Activated CD4-positive, alpha-beta memory T cell treated with anti-CD3 and anti-CD28 coated beads for 36 hours (primary cell): ENCODE measurements at regions not wholly inside any gene's neighbourhood (a gene's known extent, or its start where the extent isn't known, plus 50 kb on each side); places are given as distances from the start of the nearest gene placed in this dataset.

Experiments used
- CTCF ChIA-PET: fragments of 350-600 bp; sonication (Branson Sonifier 250); formaldehyde crosslinking; loops from one replicate; lab custom pipeline; 2021; ENCODE audit warnings: antibody characterized with exemption, inconsistent platforms; lab: Charles Lee
- POLR2A ChIA-PET: fragments of 350-600 bp; sonication (Branson Sonifier 250); formaldehyde crosslinking; loops from one replicate; lab custom pipeline; 2021; ENCODE audit warnings: antibody characterized with exemption; lab: Charles Lee
- DNase-seq: peaks from one replicate; pipeline ENCODE4 v3.0.0-alpha.2; 2020
- H3K27ac Mint-ChIP-seq: one replicate; pipeline ENCODE4 v1.8.0; 2021; ENCODE audit warnings: mixed read lengths
- H3K27me3 Mint-ChIP-seq: one replicate; pipeline ENCODE4 v1.8.0; 2021; ENCODE audit warnings: mixed read lengths
- H3K36me3 Mint-ChIP-seq: one replicate; pipeline ENCODE4 v1.8.0; 2021; ENCODE audit warnings: mixed read lengths
- H3K4me1 Mint-ChIP-seq: one replicate; pipeline ENCODE4 v1.8.0; 2021; ENCODE audit warnings: low read depth, mixed read lengths
- H3K4me3 Mint-ChIP-seq: one replicate; pipeline ENCODE4 v1.8.0; 2021; ENCODE audit warnings: mild to moderate bottlenecking, mixed read lengths
- H3K9me3 Mint-ChIP-seq: one replicate; pipeline ENCODE4 v1.8.0; 2021; ENCODE audit warnings: mixed read lengths
- intact Hi-C: fragments of 100-400 bp; cut with micrococcal nuclease; formaldehyde crosslinking; loops from one replicate; pipeline ENCODE4 v1.15.1; 2023

DNA sequence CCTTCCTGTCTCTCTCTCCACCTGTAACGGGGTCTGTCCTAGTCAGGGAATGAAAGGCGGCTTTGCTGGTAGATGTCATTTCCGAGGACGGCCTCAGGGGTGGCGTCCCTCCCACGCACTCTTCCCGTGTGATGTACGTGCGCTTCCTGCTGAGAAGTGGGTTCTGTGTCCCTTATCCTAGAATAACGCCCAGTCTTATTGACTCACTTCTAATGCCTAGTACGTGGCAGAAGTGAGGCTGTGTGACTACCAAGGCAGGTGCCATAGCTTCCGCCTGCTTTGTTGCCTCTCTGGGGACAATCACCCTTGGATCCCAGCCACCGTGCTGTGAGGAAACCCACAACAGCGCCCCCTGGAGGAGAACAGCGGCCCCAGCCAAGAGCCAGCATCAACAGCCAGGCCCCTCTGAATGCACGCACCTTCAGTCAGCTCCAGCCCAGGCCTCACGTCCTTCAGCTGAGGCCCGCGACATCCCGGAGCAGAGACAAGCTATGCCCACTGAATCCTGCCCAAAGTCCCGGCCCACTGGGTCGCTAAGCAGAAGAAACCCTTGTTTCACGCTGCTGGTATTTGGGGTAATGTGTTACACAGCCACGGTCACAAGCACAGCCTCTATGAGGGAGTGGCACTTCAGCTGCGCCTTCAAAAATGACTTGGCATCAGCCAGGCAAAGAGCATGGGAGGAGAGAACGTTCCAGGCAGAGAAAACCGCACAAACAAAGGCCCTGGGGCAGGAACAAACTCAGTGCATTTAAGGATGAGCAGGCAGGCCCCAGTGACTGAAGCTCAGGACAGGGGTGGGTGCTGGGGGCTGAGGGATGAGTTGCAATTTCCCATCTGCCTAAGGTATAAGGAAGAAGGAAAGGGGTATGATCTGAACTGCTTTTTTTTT is 224.2 kb downstream of the NFATC2 start:
- CTCF ChIA-PET, result interaction anchor here (0.7 to 3.8 kb wide), 12 partner anchors 9 to 337 kb away, joined by 3 to 48 read pairs (median 3); no protein-coding TSS in a partner anchor
- Mint-ChIP-seq H3K9me3 (peaks cover 3% of the 10 kb centered on the region), H3K4me1 (peaks cover 2% of the 10 kb centered on the region), H3K27me3 (no peaks in the 10 kb centered on the region), H3K4me3 (no peak overlapping the region), H3K36me3 (no peaks in the 10 kb centered on the region), H3K27ac (no peak overlapping the region)
- POLR2A ChIA-PET, result interaction anchor here (1.2 kb wide), 1 partner anchor 9 kb away, joined by 3 read pairs; no protein-coding TSS in a partner anchor
- intact Hi-C loops, result no loop called here
- DNase-seq, result peak; percentile 76

DNA sequence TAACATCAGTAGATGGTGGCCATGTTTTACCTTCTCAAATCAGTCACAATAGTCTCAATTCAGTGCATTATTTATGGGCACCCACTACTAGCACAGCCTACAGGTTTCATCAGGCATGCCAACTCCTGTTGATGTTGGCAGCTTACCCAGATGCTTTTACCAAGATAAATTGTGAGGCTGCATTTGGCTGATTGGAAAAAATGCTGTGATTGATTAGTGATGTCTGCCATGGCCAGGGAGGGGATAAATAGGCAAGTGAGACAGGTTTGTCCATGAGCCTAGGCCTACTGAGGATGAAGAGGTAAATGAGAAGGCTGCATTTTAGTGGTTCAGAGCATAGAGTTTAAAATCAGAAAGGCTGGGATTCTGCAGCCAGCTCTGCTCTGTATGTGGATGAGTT is 227.1 kb downstream of the NFATC2 start:
- POLR2A ChIA-PET, result no interaction called here
- DNase-seq, result no peak
- Mint-ChIP-seq H3K27ac (no peak overlapping the region), H3K9me3 (peaks cover 3% of the 10 kb centered on the region), H3K27me3 (no peaks in the 10 kb centered on the region), H3K4me1 (peaks cover 2% of the 10 kb centered on the region), H3K4me3 (no peak overlapping the region), H3K36me3 (no peaks in the 10 kb centered on the region)
- intact Hi-C loops, result no loop called here
- CTCF ChIA-PET, result interaction anchor here (1.7 to 3.8 kb wide), 2 partner anchors 11 to 325 kb away, joined by 5 to 48 read pairs; no protein-coding TSS in a partner anchor

DNA sequence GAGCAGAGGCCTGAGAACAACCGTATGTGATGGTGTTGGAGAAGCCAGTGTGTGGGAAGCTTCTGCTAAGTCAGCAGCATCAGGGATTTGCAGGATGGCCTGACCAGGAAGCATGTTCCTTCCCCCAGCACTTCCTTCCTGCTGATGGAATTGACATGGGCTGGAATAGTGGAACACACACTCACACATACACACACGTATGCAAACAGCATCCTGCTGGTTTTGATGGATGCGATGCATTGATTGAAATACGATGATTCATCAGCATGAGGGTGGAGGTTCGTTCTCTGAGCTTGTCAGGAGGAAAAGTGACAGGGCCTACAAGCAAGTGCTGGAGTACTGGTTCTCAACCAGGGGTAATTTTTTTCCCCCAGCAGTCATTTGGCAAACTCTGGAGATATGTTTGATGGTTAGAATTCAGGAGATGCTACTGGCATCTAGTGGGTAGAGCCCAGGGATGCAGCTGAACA is 229.1 kb downstream of the NFATC2 start:
- no peaks in the 10 kb centered on the region for H3K36me3 Mint-ChIP-seq
- H3K4me3 Mint-ChIP-seq, result no peak overlapping the region
- ChIA-PET POLR2A (no interaction called here), CTCF (interaction anchor here (1.7 to 1.8 kb wide), 3 partner anchors 11 to 332 kb away, joined by 7 to 11 read pairs (median 8); no protein-coding TSS in a partner anchor)
- H3K27me3 Mint-ChIP-seq, result peaks cover 2% of the 10 kb centered on the region
- H3K9me3 Mint-ChIP-seq, result peaks cover 3% of the 10 kb centered on the region
- H3K27ac Mint-ChIP-seq, result no peak overlapping the region
- DNase-seq, result no peak
- H3K4me1 Mint-ChIP-seq, result peaks cover 2% of the 10 kb centered on the region
- intact Hi-C loops, result no loop called here

DNA sequence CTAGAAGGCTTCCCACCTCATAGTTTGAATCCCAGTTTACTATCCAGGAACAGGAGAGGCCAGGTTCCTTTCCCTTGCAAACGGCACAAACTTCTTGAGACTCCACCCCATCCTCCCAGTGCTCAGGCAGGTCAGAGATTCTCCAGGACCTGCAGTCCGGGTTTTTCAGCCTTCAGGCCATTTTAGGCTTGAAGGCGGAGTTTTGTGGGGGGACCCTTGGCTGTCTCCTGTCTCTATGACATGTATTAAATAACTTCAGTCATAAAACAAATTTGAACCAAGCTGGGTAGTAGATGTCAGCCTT is 230.1 kb downstream of the NFATC2 start:
- CTCF ChIA-PET, result no interaction called here

DNA sequence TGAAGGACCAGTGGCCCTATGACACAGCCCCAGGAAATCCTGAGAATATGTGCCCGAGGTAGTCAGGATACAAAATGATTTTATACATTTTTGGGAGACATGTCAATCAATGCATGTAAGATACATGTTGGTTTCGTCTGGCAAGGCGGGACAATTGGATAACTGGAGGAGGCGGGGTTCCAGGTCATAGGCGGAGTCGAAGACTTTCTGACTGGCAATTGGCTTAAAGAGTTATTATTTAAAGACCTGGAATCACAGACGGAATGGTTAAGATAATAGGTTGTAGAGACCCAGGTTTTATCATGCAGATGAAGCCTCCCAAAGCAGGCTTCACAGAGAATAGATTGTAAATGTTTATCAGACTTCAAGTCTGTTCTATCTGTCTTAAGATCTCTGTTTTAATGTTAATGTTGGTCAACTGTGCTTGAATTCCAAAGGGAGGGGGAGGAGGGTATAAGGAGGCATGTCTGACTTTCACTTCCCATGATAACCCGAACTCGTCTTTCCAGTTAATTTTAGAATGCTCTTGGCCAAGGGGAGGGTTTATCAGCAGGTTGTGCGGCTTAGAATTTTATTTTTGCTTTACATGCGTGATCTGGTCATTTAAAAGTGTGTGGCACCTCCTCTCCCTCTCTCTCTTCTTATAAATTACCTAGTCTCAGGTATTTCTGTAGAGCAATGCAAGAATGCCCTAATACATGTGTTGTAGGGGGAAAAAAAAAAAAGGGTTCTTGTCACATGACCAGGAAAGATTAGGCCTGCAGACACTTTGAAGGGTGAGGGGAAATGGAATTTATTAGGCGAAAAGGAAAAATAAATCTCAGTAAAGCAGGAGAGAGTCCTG is 230.7 kb downstream of the NFATC2 start:
- CTCF ChIA-PET, result interaction anchor here (7.0 to 13.4 kb wide), 2 partner anchors 16 to 324 kb away, joined by 45 to 397 read pairs; no protein-coding TSS in a partner anchor
- intact Hi-C loops, result no loop called here
- H3K9me3 Mint-ChIP-seq, result peaks cover 3% of the 10 kb centered on the region
- H3K4me3 Mint-ChIP-seq, result no peak overlapping the region
- no peaks in the 10 kb centered on the region for H3K36me3 Mint-ChIP-seq
- H3K4me1 Mint-ChIP-seq, result no peaks in the 10 kb centered on the region
- POLR2A ChIA-PET, result no interaction called here
- H3K27me3 Mint-ChIP-seq, result peaks cover 3% of the 10 kb centered on the region
- DNase-seq, result no peak
- no peak overlapping the region for H3K27ac Mint-ChIP-seq

More for the DNA sequence above, 230.1 kb downstream of the NFATC2 start:
- no peak overlapping the region for H3K4me3 Mint-ChIP-seq
- DNase-seq, result no peak
- peaks cover 2% of the 10 kb centered on the region for H3K27me3 Mint-ChIP-seq
- H3K4me1 Mint-ChIP-seq, result no peaks in the 10 kb centered on the region
- H3K27ac Mint-ChIP-seq, result no peak overlapping the region
- H3K9me3 Mint-ChIP-seq, result peaks cover 3% of the 10 kb centered on the region
- no peaks in the 10 kb centered on the region for H3K36me3 Mint-ChIP-seq
- POLR2A ChIA-PET, result no interaction called here
- intact Hi-C loops, result no loop called here

DNA sequence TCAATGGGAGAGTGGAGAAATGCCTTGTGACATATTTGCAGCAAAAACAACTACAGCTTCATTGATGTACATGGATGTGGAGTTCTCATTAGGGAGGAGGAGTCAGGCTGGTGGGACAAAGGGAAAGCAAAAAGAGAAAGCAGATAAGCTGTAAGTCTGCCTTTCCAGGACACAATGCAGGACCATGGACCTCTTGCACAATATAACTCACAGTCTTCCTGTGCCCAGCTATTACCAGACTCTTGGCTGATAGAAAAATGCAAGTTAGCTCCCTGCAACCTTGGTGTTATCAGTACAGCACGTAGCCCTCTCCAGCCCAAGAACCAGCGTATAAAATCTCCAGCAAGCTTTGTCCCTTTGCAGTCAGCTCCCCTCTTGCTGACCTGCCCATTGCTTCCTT is 232.3 kb downstream of the NFATC2 start:
- Mint-ChIP-seq H3K27ac (no peak overlapping the region), H3K4me3 (no peak overlapping the region), H3K4me1 (no peaks in the 10 kb centered on the region), H3K36me3 (no peaks in the 10 kb centered on the region), H3K27me3 (peaks cover 4% of the 10 kb centered on the region), H3K9me3 (no peaks in the 10 kb centered on the region)
- DNase-seq, result no peak
- intact Hi-C loops, result no loop called here
- ChIA-PET POLR2A (interaction anchor here (1.0 to 1.2 kb wide), 2 partner anchors 8 to 323 kb away, joined by 3 read pairs; no protein-coding TSS in a partner anchor), CTCF (interaction anchor here (3.8 to 13.4 kb wide), 4 partner anchors 7 to 323 kb away, joined by 19 to 397 read pairs (median 36); no protein-coding TSS in a partner anchor)

DNA sequence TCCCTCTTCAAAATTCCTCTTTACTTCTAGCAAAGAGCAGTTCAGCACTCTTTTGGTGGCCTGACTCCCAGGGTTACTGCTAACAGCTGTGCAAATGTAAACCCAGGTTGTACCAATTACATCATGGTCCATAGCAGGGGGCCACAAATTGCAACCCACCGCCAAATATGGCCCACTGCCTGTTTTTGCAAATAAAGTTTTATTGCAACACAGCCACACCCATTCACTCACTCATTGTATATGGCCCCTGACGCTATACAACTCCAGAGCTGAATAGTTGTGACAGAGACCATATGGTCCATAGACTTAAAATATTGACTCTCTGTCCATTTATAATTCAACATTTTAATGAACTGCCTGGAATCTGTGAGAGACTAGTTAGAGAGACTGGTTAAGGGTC is 233.4 kb downstream of the NFATC2 start:
- Mint-ChIP-seq H3K4me1 (no peaks in the 10 kb centered on the region), H3K9me3 (peaks cover 2% of the 10 kb centered on the region), H3K4me3 (no peak overlapping the region), H3K27ac (no peak overlapping the region), H3K36me3 (no peaks in the 10 kb centered on the region), H3K27me3 (peaks cover 6% of the 10 kb centered on the region)
- no peak for DNase-seq
- intact Hi-C loops, result no loop called here
- ChIA-PET POLR2A (interaction anchor here (1.0 kb wide), 1 partner anchor 9 kb away, joined by 3 read pairs; no protein-coding TSS in a partner anchor), CTCF (interaction anchor here (1.4 to 13.4 kb wide), 10 partner anchors 8 to 515 kb away, joined by 3 to 397 read pairs (median 11); partner anchors contain the start of gene BCAS4)

DNA sequence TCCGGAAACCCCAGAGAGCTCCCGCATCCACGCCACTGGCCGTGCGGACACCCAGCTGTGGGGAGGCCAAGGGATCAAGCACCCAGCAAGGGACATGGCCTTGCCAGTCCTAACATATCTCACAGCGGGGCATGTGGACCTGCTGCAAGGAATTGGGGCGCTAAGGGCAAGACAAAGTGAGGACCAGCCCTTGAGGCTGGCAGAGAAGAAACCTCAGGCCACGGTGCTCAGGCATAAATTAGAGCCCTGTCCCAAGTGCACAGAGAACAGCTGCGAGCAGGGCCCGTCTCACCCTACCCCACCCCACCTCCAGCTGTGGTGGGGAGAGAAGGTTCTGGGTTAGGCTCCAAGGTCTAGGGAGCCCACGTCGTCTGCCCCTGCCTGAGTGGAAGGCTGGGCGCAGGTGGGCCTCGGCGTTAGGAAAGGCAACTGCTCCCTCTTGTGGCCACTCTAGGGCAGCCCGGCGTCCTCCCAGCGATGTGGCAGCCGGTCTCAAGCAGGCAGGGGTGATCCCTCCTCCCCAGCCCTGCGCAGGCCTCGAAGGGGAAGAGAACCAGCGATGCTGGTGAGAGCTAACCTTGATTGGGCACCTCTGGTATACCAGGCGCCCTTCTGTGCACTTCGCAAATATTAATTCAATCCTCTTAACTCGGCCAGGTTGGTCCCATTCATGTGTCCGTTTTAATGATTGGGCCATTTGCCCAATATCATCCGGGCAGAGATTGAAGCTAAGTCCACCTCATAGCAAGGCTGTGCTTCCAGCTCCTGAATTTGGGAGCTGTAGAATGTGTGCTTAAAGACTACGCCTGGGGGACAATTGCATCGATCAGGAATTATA is 235.8 kb downstream of the NFATC2 start:
- DNase-seq, result peak; percentile 81
- CTCF ChIA-PET, result interaction anchor here (0.6 to 13.4 kb wide), 32 partner anchors 11 to 516 kb away, joined by 3 to 397 read pairs (median 3); partner anchors contain the start of gene BCAS4
- Mint-ChIP-seq H3K9me3 (peaks cover 5% of the 10 kb centered on the region), H3K36me3 (no peaks in the 10 kb centered on the region), H3K4me1 (no peaks in the 10 kb centered on the region), H3K27ac (no peak overlapping the region), H3K4me3 (no peak overlapping the region), H3K27me3 (peaks cover 6% of the 10 kb centered on the region)
- intact Hi-C loops, result loop anchor here (1.0 to 2.0 kb wide), 3 partner anchors 86 to 512 kb away; no protein-coding TSS in a partner anchor
- POLR2A ChIA-PET, result interaction anchor here (0.5 kb wide), 1 partner anchor 273 kb away, joined by 3 read pairs; no protein-coding TSS in a partner anchor

DNA sequence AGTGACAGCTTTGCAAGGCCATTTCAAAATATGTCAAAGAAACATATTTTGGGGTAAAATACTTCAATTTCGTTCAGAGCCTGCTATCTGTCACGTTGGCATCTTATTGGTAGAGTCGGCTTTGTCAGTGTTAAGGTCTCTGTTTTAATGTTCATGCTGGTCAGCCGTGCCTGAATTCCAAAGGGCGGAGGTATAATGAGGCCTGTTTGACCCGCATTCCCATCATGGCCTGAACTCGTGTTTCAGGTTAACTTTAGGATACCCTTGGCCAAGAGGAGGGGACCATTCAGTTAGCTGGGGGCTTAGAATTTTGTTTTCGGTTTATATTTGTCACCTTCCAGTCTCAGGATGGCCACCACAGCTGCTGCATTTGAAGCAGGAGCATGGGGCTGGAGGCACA is 236.4 kb downstream of the NFATC2 start:
- H3K4me1 Mint-ChIP-seq, result no peaks in the 10 kb centered on the region
- no peak overlapping the region for H3K4me3 Mint-ChIP-seq
- H3K9me3 Mint-ChIP-seq, result peaks cover 5% of the 10 kb centered on the region
- ChIA-PET CTCF (interaction anchor here (0.7 to 13.4 kb wide), 15 partner anchors 10 to 511 kb away, joined by 3 to 397 read pairs (median 3); partner anchors contain the start of gene BCAS4), POLR2A (no interaction called here)
- intact Hi-C loops, result loop anchor here (1.0 to 2.0 kb wide), 3 partner anchors 85 to 512 kb away; no protein-coding TSS in a partner anchor
- DNase-seq, result no peak
- peaks cover 6% of the 10 kb centered on the region for H3K27me3 Mint-ChIP-seq
- H3K27ac Mint-ChIP-seq, result no peak overlapping the region
- no peaks in the 10 kb centered on the region for H3K36me3 Mint-ChIP-seq

DNA sequence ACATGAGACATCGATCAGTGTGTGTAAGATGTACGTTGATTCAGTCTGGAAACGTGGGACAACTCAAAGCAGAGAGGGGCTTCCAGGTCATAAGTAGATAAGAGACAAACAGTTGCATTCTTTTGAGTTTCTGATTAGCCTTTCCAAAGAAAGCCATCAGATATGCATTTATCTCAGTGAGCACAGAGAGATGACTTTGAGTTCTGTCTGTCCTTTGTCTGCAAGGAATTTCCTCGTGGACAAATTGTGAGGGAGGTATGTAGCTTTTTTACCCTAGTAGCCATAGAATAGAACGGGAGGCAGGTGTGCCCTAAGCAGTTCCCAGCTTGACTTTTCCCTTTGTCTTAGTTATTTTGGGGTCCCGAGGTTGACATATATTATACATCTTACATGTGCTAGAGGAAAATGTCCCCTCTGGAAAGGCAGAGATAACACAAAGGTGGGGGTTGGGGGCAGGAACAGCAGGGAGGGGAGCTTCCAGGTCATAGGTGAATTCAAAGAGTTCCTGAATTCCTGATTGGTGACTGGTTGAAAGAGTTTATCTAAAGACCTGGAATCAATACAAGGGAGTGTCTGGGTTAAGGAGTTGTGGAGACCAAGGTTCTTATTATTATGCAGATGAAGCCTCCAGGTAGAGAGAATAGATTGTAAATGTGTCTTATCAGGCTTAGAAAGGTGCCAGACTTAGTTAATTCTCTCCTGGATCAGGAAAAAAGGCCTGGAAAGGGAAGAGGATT is 237.0 kb downstream of the NFATC2 start:
- POLR2A ChIA-PET, result no interaction called here
- Mint-ChIP-seq H3K4me3 (no peak overlapping the region), H3K4me1 (no peaks in the 10 kb centered on the region), H3K9me3 (peaks cover 5% of the 10 kb centered on the region), H3K27ac (no peak overlapping the region), H3K36me3 (no peaks in the 10 kb centered on the region), H3K27me3 (peaks cover 6% of the 10 kb centered on the region)
- intact Hi-C loops, result loop anchor here (1.0 to 2.0 kb wide), 3 partner anchors 85 to 511 kb away; no protein-coding TSS in a partner anchor
- CTCF ChIA-PET, result interaction anchor here (0.7 to 13.4 kb wide), 9 partner anchors 10 to 318 kb away, joined by 3 to 397 read pairs (median 3); no protein-coding TSS in a partner anchor
- DNase-seq, result no peak
